Naive thymus-derived CD4-positive, alpha-beta T cell (primary cell): ENCODE measurements at regions not wholly inside any gene's neighbourhood (a gene's known extent, or its start where the extent isn't known, plus 50 kb on each side); places are given as distances from the start of the nearest gene placed in this dataset.

Experiments used
- ATAC-seq: fragments of 150-1000 bp; cut with Tn5 transposase; 2 replicates; pipeline ENCODE4 v1.10.0; 2021; ENCODE audit warnings: mild to moderate bottlenecking, moderate library complexity
- CTCF ChIA-PET: fragments of 350-600 bp; sonication (Branson Sonifier 250); formaldehyde crosslinking; loops from one replicate; lab custom pipeline; 2021; ENCODE audit warnings: antibody characterized with exemption; lab: Charles Lee
- POLR2A ChIA-PET: fragments of 350-600 bp; sonication (Branson Sonifier 250); formaldehyde crosslinking; loops from one replicate; lab custom pipeline; 2021; ENCODE audit warnings: antibody characterized with exemption, inconsistent platforms; lab: Charles Lee
- DNase-seq, 9 donors: peaks; one replicate each; pipeline versions ENCODE4 v3.0.0 to v3.0.0-alpha.2; 2020 to 2022; ENCODE audit warnings: mixed read lengths in 1 of 9
- H3K27ac ChIP-seq: one replicate; pipeline ENCODE4 v1.7.0; 2013; ENCODE audit warnings: mild to moderate bottlenecking, low read depth, low read length, moderate library complexity
- H3K27me3 ChIP-seq, 2 donors: one replicate each; pipeline ENCODE4 v1.7.0; 2013; ENCODE audit warnings: low read length in 2 of 2, mild to moderate bottlenecking in 2 of 2, moderate library complexity in 2 of 2; ENCODE audit not compliant: control insufficient read depth in 2 of 2, insufficient read depth in 2 of 2
- H3K36me3 ChIP-seq, 3 experiments: 1 replicate in 2 of 3; 2 replicates in 1 of 3; pipeline ENCODE4 v1.7.0; 2013; ENCODE audit warnings: low read length in 3 of 3, mild to moderate bottlenecking in 3 of 3, moderate library complexity in 1 of 3; ENCODE audit not compliant: insufficient read depth in 3 of 3, control insufficient read depth in 2 of 3
- H3K4me1 ChIP-seq, 2 donors: one replicate each; pipeline ENCODE4 v1.7.0; 2013; ENCODE audit warnings: low read length in 2 of 2, mild to moderate bottlenecking in 2 of 2, moderate library complexity in 1 of 2; ENCODE audit not compliant: control insufficient read depth in 2 of 2, insufficient read depth in 2 of 2
- H3K4me3 ChIP-seq: 2 replicates; pipeline ENCODE4 v1.7.0; 2013; ENCODE audit warnings: mild to moderate bottlenecking, low read length
- H3K9me3 ChIP-seq, 3 experiments: 1 replicate in 2 of 3; 2 replicates in 1 of 3; pipeline ENCODE4 v1.7.0; 2013; ENCODE audit warnings: low read length in 3 of 3; ENCODE audit not compliant: control insufficient read depth in 2 of 3
- H3K27ac Mint-ChIP-seq, 9 donors: one replicate each; pipeline ENCODE4 v1.8.0; 2020 to 2022; ENCODE audit warnings: mixed read lengths in 9 of 9, mild to moderate bottlenecking in 8 of 9, moderate library complexity in 5 of 9, inconsistent platforms in 2 of 9
- H3K27me3 Mint-ChIP-seq, 5 donors: one replicate each; pipeline ENCODE4 v1.8.0; 2021 to 2022; ENCODE audit warnings: mixed read lengths in 5 of 5, mild to moderate bottlenecking in 1 of 5
- H3K36me3 Mint-ChIP-seq, 5 donors: one replicate each; pipeline ENCODE4 v1.8.0; 2020 to 2022; ENCODE audit warnings: mixed read lengths in 5 of 5, mild to moderate bottlenecking in 3 of 5, inconsistent platforms in 1 of 5
- H3K4me1 Mint-ChIP-seq, 7 donors: one replicate each; pipeline ENCODE4 v1.8.0; 2020 to 2022; ENCODE audit warnings: mixed read lengths in 7 of 7, mild to moderate bottlenecking in 3 of 7, inconsistent platforms in 1 of 7
- H3K4me3 Mint-ChIP-seq, 10 donors: one replicate each; pipeline ENCODE4 v1.8.0; 2020 to 2022; ENCODE audit warnings: mild to moderate bottlenecking in 10 of 10, mixed read lengths in 10 of 10, moderate library complexity in 6 of 10, inconsistent platforms in 2 of 10
- H3K9me3 Mint-ChIP-seq, 11 donors: one replicate each; pipeline ENCODE4 v1.8.0; 2020 to 2022; ENCODE audit warnings: mixed read lengths in 11 of 11, mild to moderate bottlenecking in 4 of 11, inconsistent platforms in 1 of 11, moderate library complexity in 1 of 11
- intact Hi-C, 2 donors: fragments of 100-400 bp; cut with micrococcal nuclease; formaldehyde crosslinking; loops; one replicate each; pipeline ENCODE4 v1.15.1; 2023

DNA sequence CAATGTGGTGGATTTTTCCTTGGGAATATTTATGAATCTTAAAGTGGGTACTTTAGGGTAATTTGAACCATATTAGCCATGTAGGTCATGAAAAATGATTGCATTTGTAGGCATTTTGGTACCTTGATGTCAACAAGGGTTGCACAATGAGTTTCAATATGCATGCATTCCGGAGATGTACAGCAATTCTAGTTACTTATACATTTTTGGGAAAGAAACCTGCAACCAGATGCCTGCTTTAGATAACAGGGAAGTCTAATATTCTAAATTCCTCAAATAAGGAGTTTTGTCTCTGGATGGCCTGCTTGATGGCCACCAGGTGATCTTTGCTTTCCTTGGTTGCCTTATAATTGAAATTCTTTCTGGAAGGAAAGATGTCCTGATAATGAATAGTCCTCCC lies 240.5 kb upstream of the SETMAR start:
- CTCF ChIA-PET = no interaction called here
- DNase-seq = no peak
- Histone ChIP-seq H3K4me3 (no peak overlapping the region), H3K27ac (no peak overlapping the region), H3K36me3 (no peaks in the 10 kb centered on the region), H3K9me3 (no peaks in the 10 kb centered on the region), H3K4me1 (no peaks in the 10 kb centered on the region), H3K27me3 (no peaks in the 10 kb centered on the region)
- Mint-ChIP-seq H3K4me1 (no peaks in the 10 kb centered on the region), H3K27ac (no peak overlapping the region), H3K9me3 (no peaks in the 10 kb centered on the region), H3K36me3 (peaks cover 0 to 15% (median 7%) of the 10 kb centered on the region in 5 donors), H3K27me3 (no peaks in the 10 kb centered on the region), H3K4me3 (no peak overlapping the region)
- POLR2A ChIA-PET = no interaction called here
- ATAC-seq = no peak
- intact Hi-C loops = no loop called here

DNA sequence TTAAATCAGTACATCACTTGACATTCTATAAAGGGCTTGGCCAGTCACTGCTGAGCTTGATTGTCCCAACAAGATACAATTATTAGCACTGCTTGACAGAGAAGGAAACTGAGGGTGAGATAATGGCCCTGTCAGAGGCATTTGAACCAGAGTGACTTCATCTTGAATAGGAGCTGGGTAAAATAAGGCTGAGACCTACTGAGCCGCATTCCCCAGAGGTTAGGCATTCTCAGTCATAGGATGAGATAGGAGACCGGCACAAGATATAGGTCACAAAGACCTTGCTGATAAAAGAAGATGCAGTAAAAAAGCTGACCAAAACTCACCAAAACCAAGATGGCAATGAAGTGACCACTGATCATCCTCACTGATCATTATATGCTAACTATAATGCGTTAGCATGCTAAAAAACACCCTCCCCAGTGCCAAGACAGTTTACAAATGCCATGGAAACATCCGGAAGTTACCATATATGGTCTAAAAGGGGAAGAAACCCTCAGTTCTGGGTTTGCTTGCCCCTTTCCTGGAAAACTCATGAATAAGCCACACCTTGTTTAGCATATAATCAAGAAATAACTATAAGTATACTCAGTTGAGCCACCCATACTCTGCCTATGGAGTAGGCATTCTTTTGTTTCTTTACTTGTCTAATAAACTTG lies 239.1 kb upstream of the SETMAR start:
- peaks cover 0 to 1% (median 0%) of the 10 kb centered on the region in 7 donors for H3K4me1 Mint-ChIP-seq
- no peaks in the 10 kb centered on the region for H3K9me3 Mint-ChIP-seq
- no peaks in the 10 kb centered on the region for H3K27me3 Mint-ChIP-seq
- no peak overlapping the region for H3K4me3 Mint-ChIP-seq
- Histone ChIP-seq H3K4me1 (no peaks in the 10 kb centered on the region), H3K27ac (no peak overlapping the region), H3K4me3 (no peak overlapping the region), H3K9me3 (no peaks in the 10 kb centered on the region), H3K36me3 (no peaks in the 10 kb centered on the region), H3K27me3 (no peaks in the 10 kb centered on the region)
- H3K27ac Mint-ChIP-seq = no peak overlapping the region
- POLR2A ChIA-PET = no interaction called here
- CTCF ChIA-PET = interaction anchor here (0.6 kb wide), 1 partner anchor 43 kb away, joined by 3 read pairs; no protein-coding TSS in a partner anchor
- intact Hi-C loops = no loop called here
- peaks cover 0 to 28% (median 11%) of the 10 kb centered on the region in 5 donors for H3K36me3 Mint-ChIP-seq
- DNase-seq (no peak), ATAC-seq (no peak)

DNA sequence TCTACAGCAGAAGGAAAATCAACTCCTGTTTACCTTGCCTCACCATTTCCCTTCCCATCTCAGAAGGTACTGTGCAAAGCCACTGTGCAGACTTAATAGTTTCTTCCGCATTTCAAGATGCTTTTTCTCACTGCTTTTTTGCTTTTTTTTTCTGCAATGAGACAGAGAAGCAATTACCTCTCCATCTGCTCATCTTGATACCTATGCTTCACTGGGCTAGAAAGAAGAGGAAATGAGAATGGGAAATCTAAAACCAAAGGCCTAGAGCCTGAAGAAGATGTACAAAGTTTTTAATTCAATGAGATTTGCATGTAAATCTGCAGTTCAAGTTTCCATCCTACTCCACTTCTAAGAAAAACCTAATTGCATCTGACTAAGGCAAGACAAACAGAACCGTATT lies 238.1 kb upstream of the SETMAR start:
- peaks cover 0 to 1% (median 0%) of the 10 kb centered on the region in 7 donors for H3K4me1 Mint-ChIP-seq
- Histone ChIP-seq H3K9me3 (no peaks in the 10 kb centered on the region), H3K4me1 (no peaks in the 10 kb centered on the region), H3K36me3 (no peaks in the 10 kb centered on the region), H3K27me3 (no peaks in the 10 kb centered on the region), H3K4me3 (no peak overlapping the region), H3K27ac (no peak overlapping the region)
- H3K36me3 Mint-ChIP-seq = peaks cover 0 to 38% (median 14%) of the 10 kb centered on the region in 5 donors
- no peaks in the 10 kb centered on the region for H3K9me3 Mint-ChIP-seq
- no peaks in the 10 kb centered on the region for H3K27me3 Mint-ChIP-seq
- CTCF ChIA-PET = no interaction called here
- DNase-seq = no peak
- H3K27ac Mint-ChIP-seq = no peak overlapping the region
- ATAC-seq = peak; percentile 10
- POLR2A ChIA-PET = no interaction called here
- H3K4me3 Mint-ChIP-seq = no peak overlapping the region
- intact Hi-C loops = no loop called here

DNA sequence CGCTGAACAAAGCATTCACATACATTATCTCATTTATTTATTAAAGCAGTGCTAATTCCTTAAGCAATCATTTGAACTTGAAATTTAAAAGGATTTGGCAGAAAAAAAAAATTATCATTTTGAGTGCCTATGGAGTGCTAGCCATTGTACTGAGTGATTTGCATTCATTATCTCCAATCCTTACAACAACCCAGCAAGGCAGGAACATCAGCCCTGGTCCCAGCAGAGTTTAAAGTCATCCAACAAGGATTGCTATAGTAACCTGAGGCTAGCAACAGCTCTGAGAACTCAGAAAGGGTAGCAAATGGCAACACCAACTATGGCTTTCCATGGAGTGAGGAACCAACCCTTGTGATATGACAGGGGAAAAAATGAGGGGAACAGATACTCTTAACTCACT lies 237.6 kb upstream of the SETMAR start:
- POLR2A ChIA-PET = no interaction called here
- no peaks in the 10 kb centered on the region for H3K27me3 Mint-ChIP-seq
- ATAC-seq (no peak), DNase-seq (no peak)
- CTCF ChIA-PET = no interaction called here
- no peaks in the 10 kb centered on the region for H3K36me3 ChIP-seq
- no peaks in the 10 kb centered on the region for H3K4me1 ChIP-seq
- no peaks in the 10 kb centered on the region for H3K27me3 ChIP-seq
- H3K27ac Mint-ChIP-seq = no peak overlapping the region
- H3K27ac ChIP-seq = no peak overlapping the region
- H3K4me3 Mint-ChIP-seq = no peak overlapping the region
- H3K4me3 ChIP-seq = no peak overlapping the region
- H3K9me3 ChIP-seq = no peaks in the 10 kb centered on the region
- peaks cover 0 to 1% (median 0%) of the 10 kb centered on the region in 7 donors for H3K4me1 Mint-ChIP-seq
- H3K9me3 Mint-ChIP-seq = no peaks in the 10 kb centered on the region
- intact Hi-C loops = no loop called here
- peaks cover 0 to 38% (median 14%) of the 10 kb centered on the region in 5 donors for H3K36me3 Mint-ChIP-seq

DNA sequence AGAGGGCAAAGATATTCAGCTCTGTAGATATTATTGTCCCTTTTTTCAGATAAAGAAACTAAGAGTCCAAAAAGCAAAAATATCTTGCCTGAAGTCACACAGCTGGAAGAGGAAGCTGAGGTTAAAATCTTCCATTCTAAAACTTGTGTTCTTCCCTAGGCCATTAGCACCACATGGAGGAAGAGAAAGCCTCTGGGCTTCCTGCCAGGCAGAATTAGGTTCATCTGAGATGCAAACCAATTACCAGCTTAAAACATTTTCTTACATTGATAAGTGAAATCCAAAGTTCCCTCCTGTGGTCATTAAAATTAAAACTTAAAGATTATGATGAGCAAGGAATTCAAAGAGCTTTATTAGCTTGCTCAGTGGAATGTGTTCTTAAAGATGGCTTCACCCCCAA lies 235.3 kb upstream of the SETMAR start:
- Histone ChIP-seq H3K36me3 (no peaks in the 10 kb centered on the region), H3K4me3 (no peak overlapping the region), H3K9me3 (no peaks in the 10 kb centered on the region), H3K4me1 (no peaks in the 10 kb centered on the region), H3K27me3 (no peaks in the 10 kb centered on the region), H3K27ac (no peak overlapping the region)
- Mint-ChIP-seq H3K4me3 (no peak overlapping the region), H3K27me3 (peaks cover 0 to 5% (median 0%) of the 10 kb centered on the region in 5 donors), H3K36me3 (peaks cover 0 to 43% (median 19%) of the 10 kb centered on the region in 5 donors), H3K4me1 (peaks cover 0 to 18% (median 3%) of the 10 kb centered on the region in 7 donors), H3K27ac (no peak overlapping the region), H3K9me3 (peaks cover 0 to 11% (median 5%) of the 10 kb centered on the region in 11 donors)
- DNase-seq = no peak
- ATAC-seq = no peak
- POLR2A ChIA-PET = no interaction called here
- intact Hi-C loops = no loop called here
- CTCF ChIA-PET = interaction anchor here (0.5 to 0.6 kb wide), 2 partner anchors 30 to 208 kb away, joined by 3 read pairs; no protein-coding TSS in a partner anchor

DNA sequence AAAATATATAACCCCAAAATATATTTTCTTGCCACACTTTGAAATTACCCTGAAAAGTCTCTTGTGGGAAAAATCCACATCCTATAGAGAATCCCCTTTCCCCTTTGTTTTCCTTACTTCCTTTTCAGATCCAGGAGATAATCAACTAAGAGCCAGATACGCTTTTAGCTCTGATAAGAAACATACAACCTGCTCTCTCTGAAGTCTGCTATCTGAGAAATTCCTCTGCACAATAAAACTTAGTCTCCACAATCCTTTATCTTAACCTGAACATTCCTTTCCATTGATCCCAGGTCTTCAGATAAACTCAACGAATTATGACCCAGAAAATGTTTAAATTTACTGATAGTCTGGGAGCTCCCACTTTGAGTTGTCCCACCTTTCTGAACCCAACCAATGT lies 233.4 kb upstream of the SETMAR start:
- CTCF ChIA-PET = no interaction called here
- H3K36me3 ChIP-seq = no peaks in the 10 kb centered on the region
- Mint-ChIP-seq H3K9me3 (peaks cover 0 to 29% (median 8%) of the 10 kb centered on the region in 11 donors), H3K4me1 (peaks cover 0 to 18% (median 3%) of the 10 kb centered on the region in 7 donors), H3K27ac (no peak overlapping the region), H3K4me3 (no peak overlapping the region), H3K27me3 (peaks cover 0 to 5% (median 0%) of the 10 kb centered on the region in 5 donors), H3K36me3 (peaks cover 0 to 50% (median 20%) of the 10 kb centered on the region in 5 donors)
- DNase-seq (no peak), ATAC-seq (no peak)
- intact Hi-C loops = no loop called here
- no peaks in the 10 kb centered on the region for H3K4me1 ChIP-seq
- no peak overlapping the region for H3K27ac ChIP-seq
- POLR2A ChIA-PET = interaction anchor here (0.7 kb wide), 1 partner anchor 399 kb away, joined by 3 read pairs; no protein-coding TSS in a partner anchor
- no peaks in the 10 kb centered on the region for H3K27me3 ChIP-seq
- no peak overlapping the region for H3K4me3 ChIP-seq
- H3K9me3 ChIP-seq = no peaks in the 10 kb centered on the region
